Femur (tissue), 1 donor: ENCODE measurements at regions not wholly inside any gene's neighbourhood (a gene's known extent, or its start where the extent isn't known, plus 50 kb on each side); places are given as distances from the start of the nearest gene placed in this dataset.
"Not testable (repeated sequence)": the region's sequence is repeated elsewhere in the genome, so short reads cannot be mapped to it uniquely, and the experiment has no call there.

Experiments used
- DNase-seq: peaks from one replicate; pipeline ENCODE4 v3.0.0-alpha.2; 2017

DNA sequence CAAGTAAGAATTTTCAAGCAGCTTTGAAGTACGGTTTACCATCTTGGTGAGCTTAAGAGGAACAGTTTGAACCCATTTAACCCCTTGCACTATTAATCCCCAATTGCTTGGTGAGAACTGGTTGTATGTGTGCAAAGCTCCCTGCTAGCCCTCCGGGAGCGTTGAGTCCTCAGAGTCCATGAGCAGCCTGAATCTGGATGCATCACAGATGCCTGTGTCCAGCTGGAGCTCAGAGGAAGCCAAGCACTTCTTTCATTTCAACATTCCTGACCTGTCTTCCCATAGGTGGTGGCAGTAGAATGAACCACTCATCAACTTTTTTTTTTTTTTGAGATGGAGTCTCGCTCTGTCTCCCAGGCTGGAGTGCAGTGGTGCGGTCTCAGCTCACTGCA, 199.9 kb upstream of the IRF2BP2 start:
- DNase-seq: not testable (repeated sequence)

DNA sequence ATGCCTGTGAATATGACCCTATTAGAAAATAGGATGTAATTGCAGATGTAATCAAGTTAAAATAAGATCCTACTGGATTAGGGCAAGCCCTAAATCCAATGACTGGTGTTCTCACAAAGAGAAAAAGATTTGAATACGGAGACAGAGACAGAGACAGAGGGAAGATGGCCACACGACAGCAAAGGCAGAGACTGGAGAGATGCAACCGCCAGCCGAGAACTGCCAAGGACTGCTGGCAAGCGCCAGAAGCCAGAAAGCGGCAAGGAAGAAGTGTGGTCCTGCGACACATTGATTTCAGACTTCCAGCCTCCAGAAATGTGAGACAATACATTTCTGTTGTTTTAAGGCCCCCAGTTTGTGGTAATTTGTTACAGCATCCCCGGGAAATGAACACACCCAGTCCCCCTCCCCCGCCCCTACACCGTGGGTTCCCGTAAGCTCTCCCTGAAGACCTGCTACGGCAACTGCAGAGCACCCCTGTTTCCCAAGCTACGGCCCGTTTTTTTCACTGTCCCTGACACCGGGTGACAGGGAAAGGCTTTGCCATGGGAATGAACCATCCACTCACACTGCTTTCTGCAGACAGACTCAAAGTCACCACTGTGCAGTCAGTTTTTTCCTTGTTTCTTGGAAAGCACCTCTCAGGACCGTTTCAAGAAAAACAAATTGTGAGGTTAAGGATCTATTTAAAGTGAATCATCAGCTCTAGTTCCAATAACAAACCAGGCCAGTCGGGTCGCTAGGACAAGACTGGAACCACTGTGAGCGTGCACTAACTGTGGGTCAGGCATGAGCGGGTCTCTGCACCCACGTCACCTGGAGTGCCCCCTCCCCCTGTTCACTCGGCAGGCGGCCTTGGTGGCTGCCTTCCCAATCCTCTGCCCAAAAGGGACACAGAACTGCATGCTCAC, 199.2 kb upstream of the IRF2BP2 start:
- peak; percentile 64 for DNase-seq

DNA sequence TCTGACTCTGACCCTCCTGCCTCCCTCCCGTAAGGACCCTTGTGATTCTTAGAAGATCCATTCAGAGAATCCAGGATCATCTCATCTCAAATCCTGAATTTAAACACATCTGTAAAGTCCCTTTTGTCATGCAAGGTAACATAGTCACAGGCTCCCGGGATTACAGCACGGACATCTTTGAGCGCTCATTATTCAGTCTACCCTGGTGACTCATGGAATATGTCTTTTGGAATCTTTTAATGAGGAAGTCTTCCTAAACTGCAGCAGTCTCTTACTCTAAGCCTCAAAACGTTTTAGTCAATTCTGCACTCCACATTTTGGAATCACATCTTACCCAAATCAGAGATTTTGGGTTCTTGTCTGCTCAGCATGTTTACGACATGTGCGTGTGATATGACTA, 198.5 kb upstream of the IRF2BP2 start:
- not testable (repeated sequence) for DNase-seq

DNA sequence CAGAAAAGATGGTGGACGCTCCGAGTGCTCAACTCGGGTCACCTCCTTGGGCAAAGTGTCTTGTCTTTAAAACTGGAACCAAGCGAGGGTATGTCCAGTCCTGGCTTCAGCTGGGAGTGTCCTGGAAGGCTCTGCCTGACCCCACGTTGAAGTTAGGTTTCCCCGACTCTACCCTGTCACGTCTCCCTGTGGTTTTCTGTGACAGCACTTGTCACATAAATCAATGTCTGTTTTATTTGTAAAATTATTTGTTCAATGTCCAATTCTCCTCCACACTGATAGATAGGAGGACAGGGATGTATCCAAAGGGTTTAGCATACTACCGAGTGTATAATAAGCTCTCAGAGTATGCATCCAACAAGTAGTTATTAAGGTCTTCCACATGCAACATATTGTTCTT, 197.7 kb upstream of the IRF2BP2 start:
- not testable (repeated sequence) for DNase-seq

DNA sequence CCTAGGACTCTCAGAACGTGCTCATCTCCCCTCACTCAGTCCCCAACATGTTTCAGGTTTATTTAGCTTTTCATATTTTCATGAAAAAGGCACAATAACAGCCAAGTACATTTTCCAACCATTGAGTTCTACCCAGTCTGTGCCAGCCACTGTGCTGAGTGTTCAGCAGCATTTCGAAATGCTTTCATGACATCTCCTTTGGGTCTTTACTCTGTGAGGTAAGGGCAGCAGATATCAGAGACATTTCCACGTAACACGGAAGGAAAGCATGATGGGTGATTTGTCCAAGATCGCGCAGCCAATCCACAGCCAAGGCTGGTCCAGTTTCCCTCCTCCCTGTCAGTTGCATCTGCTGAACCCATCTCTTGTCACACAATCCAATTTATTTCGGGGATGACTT, 192.6 kb upstream of the IRF2BP2 start:
- not testable (repeated sequence) for DNase-seq

DNA sequence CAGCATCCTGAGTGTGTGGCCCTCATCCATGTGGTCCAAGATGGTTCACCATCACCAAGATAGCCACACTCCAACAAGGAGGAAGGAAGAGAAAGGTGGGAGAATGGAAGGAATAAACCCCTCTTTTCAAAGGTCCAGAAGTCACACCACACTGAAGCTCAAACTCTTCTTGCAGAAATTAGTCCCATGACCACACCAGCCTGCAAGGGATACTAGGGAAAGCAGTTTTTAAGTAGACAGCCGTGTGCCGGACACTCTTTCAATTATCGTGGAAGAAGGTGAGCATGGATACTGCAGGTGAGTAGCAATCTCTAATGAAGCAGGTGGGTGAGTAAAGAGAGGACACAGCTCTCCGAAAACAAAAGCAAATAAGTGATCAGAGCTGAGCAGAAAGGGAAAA, 191.7 kb upstream of the IRF2BP2 start:
- not testable (repeated sequence) for DNase-seq

DNA sequence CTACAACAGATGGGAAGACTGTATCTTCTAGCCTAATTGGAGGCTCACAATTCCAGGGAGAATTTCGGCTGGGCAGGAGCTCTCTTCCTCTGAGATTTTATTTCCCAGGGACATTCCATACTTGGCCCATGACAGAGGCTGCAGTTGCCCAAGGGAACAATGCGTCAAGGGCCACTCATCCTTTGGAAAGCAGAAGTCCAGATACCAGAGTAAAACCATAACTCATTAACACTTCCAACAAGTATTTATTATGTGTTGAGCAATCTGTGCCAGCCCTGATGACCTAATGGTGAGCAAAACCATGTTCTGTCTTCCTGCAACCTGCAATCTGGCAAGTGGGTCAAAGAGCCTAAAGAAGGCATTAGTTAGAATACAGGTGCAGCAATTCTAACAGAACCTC, 191.2 kb upstream of the IRF2BP2 start:
- DNase-seq: not testable (repeated sequence)

DNA sequence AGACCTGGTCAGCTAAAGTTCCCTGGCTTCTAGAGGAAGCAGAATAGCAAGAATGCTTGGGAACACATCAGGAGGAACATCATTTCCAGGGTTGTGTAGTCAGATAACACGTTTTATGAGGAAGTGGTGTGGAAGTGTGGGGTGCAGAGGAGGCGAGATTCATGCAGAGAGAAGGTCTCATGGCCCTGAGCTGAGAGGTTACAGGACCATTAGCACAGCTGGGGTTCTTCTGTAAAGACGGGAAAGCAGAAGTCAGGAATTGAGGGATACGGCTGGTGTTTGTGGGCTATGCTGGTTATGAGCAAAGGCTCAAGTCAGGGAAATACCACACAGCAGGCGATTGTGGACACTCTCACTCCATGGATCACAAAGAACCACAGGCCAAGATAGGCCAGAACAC, 190.6 kb upstream of the IRF2BP2 start:
- not testable (repeated sequence) for DNase-seq

DNA sequence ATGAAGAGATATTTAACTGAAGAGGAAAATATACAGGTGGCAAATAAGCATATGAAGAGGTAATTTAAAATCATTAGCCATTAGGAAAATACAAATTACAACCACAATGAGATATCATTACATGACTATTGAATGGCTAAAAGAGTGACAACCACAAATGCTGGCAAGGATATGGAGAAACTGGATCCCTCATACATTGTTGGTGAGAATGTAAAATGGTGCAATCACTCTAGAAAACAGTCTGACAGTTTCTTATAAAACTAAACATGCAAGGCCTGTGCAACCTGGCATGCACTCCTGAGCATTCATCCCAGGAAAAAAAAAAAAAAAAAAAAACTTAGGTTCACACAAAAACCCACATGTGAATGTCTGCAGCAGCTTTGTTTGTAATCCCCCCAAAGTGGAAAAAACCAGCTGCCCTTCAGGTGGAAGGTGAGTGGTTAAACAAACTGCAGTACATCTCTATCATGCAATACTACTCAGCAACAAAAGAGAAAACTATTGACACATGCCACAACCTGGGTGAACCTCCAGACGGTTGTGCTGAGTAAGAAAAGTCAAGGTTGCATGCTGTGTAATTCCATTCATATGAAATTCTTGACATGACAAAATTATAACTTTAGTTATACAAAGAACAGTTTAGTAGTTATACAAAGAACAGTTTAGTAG, 189.2 kb upstream of the IRF2BP2 start:
- DNase-seq: not testable (repeated sequence)

DNA sequence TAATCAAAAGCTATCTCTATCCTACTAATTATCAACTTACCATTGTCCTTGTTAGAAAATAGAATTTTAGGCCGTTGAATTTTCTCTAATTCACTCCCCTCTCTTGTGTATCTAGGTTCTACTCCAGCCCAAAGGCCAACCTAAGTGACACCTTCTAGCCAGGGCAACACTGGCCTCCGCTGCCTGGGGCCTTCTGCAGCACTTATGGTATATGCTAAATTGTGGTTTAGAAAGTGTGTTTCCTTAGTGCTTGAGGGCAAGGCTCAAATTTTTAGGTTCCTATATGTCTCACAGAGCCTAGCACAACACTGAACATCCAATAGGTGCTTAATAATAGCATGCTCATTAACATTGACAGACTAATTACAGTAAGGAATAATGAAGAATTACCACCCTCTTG, 187.2 kb upstream of the IRF2BP2 start:
- not testable (repeated sequence) for DNase-seq

DNA sequence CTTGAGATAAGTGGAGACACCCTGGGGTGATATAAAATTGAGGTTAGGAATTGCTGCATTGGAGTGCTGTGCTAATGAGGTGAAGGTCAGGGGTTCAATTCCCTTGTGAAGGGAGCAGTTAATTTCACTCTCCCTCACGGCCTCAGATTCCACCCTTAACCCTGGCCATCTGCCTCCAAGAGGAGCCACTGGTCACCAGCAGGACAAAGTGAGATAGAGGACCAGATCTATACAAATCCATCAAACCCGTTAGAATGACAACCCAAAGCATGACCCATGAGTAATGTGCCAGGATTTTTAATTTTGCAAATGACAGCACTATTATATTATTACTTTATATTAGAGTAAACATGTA, 186.4 kb upstream of the IRF2BP2 start:
- DNase-seq: not testable (repeated sequence)

DNA sequence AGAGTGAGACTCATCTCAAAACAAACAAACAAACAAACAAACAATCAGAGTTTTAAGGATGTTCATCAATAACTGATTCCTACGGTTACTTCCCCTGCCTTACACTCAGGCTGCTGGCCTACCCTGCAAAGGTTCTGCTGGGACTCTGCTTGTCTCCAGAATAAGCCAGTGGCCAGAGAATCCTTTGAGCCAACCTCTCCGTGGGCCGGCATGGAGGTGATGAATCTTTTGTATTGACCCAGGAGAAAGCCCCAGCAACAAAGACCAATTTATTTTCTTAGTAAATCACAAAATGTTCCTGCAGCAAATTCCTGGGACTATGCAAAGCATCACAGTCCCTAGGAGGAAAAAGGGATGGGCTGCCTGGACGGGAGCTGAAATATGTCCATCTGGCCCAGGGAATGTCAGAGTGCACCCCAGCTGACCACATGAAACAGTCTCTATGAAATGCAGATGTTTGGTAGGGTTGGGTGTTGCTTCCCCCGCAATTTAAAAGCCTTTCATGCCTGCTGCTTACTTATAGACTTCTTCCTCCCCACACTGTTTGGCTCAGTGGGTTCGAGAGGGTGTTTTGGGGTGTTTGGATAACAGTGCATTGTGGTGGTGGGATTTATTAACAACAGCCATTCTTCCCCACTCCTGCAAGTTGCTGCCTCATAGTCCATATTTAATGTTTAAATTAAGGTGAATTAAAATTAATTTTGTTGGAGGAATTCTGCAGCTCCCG, 185.9 kb upstream of the IRF2BP2 start:
- peak; percentile 54 for DNase-seq

DNA sequence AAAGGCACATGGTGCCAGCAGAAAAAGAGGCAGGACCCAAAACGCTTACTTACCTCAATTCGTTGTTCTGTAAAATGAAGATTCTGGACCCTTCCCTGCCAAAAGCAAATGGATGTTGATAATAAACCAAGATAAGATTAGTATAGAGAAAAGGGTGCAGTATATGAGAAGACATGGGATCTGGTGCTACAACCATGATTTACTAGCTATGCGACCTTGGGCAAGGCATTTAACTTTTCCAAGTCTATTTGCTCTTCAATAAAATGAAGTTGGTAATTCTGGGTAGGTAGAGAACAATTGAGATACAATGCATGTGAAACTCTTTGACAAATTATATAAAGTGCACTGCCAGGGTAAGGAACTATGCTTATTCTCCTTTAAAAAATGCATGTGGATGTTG, 185.0 kb upstream of the IRF2BP2 start:
- DNase-seq: not testable (repeated sequence)

DNA sequence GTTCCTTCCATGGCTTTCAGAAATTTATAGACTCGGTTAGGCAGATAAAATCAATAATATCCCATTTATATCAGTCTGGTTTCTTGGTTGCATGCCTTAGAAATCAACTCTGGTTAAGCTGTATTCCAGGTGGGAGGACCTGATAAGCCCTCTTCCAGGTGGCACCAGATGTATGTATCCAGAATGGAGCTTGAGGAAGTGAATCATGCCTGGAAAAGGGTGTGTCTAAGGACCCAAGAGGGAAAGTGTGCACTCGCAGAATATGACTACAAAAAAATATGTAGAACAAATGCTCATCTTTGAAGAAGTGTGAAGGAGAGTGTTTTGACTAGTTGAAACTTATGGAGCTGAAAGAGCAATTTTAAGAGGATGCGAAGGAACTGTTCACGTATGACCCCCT, 184.5 kb upstream of the IRF2BP2 start:
- DNase-seq: not testable (repeated sequence)

DNA sequence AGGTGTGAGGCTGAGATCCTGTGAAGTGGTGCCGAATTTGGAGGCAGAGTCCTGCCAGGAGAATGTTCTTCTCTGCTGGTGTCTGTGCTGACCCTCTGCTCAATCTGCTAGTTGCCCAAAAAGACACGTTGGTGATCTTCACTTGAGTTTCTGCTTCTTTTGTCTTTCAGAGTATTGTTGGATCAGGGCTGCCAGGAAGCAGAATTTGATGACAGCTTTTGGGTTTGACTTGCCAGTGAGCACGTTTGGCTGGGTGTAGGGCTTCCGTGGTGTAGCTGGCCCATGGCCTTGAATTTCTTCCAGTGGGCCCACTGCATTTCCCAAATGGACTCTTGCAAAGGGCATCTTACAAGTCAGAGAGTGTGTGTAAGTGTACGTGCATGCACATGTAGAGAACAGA, 183.9 kb upstream of the IRF2BP2 start:
- not testable (repeated sequence) for DNase-seq

DNA sequence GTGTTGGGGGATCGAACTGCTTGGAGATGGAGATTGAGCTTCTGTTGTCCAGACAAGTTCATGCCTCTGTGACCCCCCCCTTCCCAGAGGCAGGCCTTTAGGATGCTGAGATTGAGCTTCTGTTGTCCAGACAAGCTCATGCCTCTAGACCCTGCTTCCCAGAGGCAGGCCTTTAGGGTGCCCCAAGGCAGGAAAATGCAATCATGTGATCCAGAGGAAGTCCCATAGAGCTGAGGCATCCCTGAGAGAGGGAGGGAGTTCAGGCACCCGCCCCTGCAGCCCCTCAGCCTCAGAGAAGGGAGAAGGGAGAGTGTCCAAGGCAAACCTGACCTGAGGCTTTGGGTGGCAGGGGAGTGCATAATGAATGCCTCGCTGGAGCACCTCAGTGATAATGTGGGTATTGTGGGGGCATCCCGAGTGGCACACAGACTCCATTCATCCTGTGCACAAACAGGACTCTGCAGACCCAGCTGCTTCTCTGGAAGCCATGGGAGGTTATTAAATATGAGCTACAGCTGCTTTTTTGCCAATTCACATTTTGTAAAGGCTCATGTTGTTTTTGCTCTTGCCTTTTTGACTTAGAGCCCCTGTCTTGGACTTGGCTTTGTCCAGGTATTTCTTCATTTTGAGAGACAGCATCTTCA, 182.4 kb upstream of the IRF2BP2 start:
- not testable (repeated sequence) for DNase-seq

DNA sequence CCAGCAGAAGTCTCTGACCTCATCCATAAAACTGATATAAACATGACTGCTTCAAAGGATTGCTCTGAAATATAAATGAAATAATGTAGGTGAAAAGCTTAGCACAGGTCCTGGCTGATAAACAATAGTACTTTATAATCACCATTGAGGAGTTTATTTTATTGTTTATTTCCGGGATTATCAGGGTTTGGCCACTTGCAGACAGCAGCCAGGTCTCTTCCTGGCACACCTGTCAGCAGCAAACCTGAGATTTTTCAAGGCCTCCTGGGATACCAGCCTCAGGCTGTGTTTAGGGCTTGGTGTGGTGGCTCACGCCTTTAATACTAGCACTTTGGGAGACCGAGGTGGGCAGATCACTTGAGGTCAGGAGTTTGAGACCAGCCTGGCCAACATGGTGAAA, 181.6 kb upstream of the IRF2BP2 start:
- not testable (repeated sequence) for DNase-seq

DNA sequence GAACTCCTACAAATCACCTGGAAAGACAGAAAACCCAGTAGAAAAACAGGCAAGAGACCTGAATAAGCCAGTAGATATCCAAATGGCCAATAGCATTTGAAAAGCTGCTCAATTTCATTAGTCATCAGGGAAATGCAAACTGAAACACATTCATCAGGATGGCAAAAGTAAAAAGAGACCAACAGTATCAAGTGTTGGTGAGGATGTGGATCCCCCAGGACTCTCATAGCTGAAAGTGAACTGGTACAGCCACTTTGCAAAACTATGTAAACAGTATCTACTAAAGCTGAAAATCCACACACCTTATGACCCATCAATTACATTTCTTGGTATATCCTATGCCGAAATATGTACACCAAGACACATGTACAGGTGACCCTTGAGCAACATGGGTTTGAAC, 180.4 kb upstream of the IRF2BP2 start:
- not testable (repeated sequence) for DNase-seq

DNA sequence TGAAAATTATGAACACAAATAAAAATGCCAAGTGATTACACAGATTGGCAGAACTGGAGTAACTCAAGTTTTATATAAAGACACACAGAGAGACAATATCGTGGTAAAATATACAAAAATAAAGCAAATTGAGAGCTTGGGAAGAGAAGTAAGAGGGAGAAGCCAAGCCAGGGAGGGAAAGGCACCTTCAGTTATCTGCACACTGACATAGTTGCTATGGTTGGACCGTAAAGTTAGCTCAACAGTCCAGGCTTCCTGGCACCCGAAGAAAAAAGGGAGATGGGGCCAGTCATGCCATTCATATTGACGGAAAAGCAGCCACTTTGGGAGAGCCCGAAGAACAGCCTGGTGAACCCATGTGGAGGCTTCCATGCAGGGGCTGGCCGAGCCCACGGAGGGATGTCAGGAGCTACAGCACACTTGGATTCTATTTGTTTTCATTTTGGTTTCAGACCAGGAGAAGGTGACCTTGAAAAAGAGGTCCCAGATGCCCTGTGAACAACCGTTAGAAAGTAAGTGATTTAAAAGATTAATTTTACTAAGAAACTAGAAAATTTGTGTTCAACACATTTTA, 177.1 kb upstream of the IRF2BP2 start:
- DNase-seq: not testable (repeated sequence)

DNA sequence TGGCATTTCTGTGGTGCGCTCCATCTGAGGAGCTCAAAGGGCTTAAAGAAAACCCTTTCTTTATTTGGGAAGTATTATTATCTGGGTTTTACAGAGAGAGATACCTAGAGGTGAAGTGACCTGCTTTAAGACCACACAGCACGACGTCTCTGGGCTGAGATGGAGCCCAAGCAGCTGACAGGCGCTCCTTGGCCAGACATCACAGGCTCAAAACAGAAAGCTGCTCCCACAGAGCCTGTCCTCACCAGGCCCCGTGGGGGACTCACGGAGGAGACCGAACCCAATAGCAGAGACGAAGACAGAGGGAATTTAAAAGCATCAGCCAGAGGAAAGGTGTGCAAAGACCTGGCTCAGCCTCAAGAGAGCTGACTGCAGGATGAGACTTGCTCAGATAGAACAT, 175.9 kb upstream of the IRF2BP2 start:
- DNase-seq: not testable (repeated sequence)

DNA sequence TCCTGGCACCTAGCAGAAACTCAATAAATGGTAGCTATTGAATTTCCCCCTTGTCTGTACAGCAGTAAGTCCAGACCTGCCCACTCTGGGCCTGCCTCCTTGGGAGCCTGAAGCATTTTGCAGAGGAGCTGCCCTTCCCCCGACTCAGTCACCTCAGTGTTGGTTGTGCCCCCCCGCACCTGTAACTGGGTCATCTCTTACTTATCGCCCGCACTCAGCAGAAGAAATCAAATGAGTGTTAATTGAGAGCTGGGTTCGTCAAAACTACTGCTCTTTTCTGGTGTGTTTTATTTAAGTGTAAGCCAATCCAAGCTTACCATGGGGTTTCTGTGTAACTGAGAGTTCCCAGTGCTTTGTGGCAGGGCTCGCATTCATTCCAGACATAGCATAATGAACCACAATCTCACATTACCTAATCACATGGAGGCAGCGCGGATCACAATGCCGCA, 175.5 kb upstream of the IRF2BP2 start:
- not testable (repeated sequence) for DNase-seq

DNA sequence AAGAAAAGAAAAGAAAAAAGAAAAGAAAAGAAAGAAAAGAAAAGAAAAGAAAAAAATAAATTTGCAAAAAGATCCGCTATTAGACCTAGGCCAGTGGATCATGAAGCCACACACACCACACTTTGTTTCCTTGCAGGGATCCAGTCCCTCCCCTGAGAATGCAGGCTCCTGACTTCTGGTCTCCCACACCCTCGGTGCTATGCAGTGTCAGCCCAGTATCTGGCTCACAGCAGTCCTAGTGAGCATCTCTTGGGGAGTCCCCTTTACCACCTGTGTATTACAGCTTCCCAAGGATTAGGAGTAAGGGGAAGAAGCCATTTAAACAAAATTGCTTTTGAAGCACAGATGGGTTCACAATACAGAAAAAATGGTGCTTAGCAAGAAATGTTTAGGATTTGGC, 174.1 kb upstream of the IRF2BP2 start:
- DNase-seq: not testable (repeated sequence)
